OCI-M1 (cell line): ENCODE measurements at regions not wholly inside any gene's neighbourhood (a gene's known extent, or its start where the extent isn't known, plus 50 kb on each side); places are given as distances from the start of the nearest gene placed in this dataset.
"Not testable (repeated sequence)": the region's sequence is repeated elsewhere in the genome, so short reads cannot be mapped to it uniquely, and the experiment has no call there.

Source experiments
- DNase-seq: peaks from one replicate; lab custom pipeline; 2025; lab: John Stamatoyannopoulos, UW

DNA sequence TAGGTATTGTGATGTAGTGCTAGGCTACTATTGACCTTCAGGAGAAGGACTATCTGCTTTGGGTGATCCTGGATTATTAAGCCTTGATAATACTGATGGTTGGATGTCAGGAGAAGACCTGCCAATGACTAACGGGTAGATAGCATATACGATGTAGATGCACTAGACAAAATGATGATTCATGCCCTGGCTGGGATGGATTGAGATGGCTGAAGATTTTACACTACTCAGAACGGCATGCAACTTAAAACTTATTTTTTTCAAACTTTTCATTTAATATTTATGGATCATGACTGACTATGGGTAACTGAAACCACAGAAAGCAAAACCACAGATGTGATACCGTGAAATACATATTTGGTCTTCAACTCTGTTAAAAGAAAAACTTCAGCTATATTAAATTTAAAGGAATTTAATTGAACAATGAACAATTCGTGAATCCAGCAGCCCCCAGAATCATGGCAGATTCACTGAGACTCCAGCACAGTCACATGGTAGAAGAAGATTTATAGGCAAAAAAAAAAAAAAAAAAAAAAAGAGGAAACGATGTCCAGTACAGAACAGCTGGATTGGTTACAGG lies 124.6 kb upstream of the CDK13 start:
- peak; percentile 16 for DNase-seq

DNA sequence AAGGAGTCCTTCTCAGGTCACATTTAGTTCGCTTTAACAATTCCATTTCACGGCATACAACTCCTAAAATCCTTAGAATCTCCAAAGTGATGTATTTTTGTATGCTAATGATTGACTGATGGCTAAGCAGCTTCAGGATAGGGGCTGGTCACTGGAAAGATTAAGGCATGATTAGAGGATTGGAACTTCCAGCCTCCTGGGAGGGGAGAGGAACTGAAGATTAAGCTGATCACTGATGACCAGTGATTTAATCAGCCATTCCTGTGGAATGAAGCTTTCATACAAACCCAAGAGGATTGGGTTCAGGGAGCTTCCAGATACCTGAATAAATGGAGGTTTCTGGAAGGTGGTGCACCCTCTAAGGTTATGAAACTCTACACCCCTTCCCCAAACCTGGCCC lies 123.9 kb upstream of the CDK13 start:
- no peak for DNase-seq

DNA sequence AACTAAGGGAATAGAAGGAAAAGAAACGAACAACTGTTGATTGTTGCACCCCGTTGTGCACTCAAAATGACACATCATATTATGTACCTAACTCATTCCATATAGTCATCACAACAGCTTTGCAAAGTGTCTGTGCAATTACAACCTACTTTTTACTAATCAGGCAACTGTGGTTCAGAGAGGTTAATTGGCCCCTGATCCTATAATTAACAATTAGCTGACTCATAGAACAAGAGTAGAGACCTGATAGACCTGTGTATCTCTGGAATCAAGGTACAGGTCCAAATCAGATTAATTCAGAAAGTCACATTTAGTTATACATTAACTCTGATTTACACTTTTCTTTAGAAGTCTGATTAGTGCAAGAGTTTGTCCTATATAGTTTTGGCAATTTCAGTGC lies 122.5 kb upstream of the CDK13 start:
- no peak for DNase-seq

- no peak for DNase-seq
Observed at GRCh38 chr7:39829028-39829427, 121.0 kb upstream of the CDK13 start.

- DNase-seq = no peak
Observed at GRCh38 chr7:39832519-39833085, 117.5 kb upstream of the CDK13 start.

DNA sequence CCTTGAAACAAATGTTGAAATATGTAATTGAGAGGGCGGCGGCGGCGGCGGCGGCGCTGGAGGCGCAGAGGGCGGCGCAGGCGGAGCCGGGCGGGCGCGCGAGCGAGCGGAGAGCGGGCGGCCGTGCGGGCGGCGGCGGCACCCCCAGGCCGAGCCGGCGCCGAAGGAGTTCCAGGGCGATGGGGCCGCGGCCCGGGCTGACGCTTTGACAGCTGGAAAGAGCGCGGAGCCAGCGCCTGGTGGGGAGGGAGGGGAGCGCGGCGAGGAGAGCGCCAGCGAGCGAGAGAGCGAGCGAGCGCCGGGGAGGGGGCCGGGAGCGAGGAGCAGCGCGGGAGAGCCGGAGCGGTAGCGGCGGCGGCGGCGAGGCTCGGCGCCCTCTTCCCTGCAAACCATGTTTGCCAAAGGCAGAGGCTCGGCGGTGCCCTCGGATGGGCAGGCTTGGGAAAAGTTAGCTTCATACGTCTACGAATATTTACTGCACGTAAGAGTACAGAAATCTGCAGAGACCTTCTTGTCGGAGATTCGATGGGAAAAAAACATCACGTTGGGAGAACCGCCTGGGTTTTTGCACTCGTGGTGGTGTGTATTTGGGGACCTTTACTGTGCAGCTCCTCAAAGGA lies 116.8 kb upstream of the CDK13 start:
- DNase-seq = peak; percentile 5

- not testable (repeated sequence) for DNase-seq
Observed at GRCh38 chr7:39833865-39834634, 116.0 kb upstream of the CDK13 start.

DNA sequence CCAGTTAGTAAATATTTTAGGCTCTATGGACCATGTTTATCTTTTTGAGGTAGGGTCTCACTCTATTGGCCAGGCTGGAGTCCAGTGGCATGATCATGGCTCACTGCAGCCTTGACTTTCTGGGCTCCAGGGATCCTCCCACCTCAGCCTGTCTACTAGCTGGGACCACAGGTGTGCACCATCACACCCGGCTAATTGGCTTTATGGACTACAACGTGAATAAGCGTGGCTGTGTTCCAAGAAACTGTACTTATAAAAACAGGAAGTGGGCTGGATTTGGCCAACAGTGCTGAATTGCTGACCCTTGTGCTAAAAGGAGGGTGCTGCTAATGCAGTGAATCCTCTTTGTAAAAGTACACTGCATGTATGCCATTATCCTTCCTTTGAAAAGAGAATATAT lies 111.7 kb upstream of the CDK13 start:
- peak; percentile 67 for DNase-seq

DNA sequence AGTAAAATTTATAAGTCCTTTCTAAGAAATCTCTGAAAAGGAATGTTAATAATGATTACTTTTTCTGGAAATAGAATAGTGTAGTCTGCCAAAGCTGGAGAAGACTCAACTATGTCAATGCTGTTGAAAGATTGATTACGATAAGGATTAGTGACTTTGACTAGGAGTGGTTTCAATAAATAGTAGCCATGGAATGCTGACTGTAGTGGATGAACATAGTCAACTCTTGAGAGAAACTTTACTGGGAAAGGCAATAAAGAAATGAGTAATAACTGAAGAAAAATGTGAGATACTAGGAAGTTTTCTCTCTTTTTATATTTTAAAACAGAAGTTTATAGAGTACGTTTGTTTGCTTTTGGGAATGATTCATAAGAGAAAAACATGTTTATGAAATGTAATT lies 105.0 kb upstream of the CDK13 start:
- DNase-seq = no peak

DNA sequence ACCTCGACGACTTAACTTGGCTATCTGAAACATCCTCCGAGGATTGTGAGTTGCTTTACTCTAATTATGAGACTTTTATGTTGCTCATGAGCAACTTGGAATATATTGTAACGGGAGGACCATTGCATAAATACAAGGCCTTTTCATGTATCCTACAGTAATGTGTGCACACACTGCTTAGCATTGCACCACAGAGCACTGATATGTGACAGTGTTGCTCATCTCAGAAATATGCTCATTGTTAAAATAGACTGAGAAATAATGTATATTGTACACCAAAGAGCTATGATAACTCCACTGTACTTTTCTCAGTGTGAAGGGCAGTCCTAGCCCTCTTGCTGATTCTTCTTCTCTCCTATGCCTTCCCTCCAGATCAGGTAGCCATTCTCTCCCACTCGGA lies 102.8 kb upstream of the CDK13 start:
- DNase-seq = no peak

DNA sequence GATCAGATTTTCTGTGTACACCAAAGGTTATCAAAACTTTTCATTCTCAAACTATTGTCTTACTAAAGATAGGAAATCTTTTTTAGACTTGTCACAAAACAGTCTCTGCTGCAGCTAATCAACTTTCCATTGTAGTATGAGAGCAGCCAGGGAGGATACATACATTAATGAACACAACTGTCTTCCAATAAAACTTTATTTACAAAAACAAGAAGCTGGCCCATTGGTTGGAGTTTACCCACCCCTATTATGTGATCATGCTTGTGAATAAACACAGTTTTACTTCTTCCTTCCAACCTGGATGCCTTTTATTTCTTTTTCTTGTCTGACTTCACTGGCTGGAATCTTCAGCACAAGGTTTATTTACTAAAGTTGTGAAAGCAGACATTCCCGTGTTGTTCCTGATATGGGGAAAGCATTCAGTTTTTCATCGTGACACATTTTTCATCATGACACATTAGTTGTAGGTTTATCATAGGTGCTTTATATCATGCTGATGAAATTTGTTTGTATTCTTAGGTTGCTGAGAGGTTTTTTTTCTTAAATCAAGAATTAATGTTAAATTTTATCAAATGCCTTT lies 98.5 kb upstream of the CDK13 start:
- DNase-seq = no peak

DNA sequence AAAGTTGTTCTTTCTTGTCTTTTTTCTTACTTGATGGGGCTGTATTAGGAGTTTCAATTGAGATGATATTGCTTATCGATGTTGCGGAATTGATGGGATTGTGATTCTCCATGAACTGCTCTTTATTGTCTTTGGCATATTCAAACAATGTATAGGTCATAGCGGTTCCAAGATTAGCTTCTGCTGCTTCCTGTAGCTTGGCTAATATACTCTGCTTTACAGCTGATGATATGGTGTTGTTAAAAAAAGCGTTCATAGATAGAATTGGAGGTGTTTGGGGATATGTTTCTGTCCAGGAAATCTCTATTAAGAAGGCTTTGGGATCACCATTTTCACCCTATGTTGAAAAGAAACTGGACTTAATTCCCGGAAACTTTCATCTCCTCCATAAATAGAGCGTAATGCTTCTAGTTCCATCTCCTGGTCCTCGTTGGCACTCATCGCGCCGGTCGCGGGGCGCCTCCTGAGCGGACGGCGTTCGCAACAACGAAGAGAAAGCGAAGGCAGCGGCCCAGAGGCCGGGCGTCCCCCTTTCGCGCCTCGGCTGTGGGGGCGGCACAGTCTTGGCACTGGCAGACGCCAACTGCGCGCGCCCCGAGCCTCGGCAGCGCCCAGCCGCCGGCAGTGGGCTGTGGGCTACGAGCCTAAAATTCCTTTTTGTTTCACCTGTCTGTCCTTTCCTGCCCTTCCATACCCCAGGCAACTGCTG lies 95.3 kb upstream of the CDK13 start:
- not testable (repeated sequence) for DNase-seq

GRCh38 chr7:39855325-39855674 lies 94.8 kb upstream of the CDK13 start:
- DNase-seq = no peak

- DNase-seq = peak; percentile 2
Observed at GRCh38 chr7:39863675-39864322, 86.3 kb upstream of the CDK13 start.

- not testable (repeated sequence) for DNase-seq
Observed at GRCh38 chr7:39869888-39870522, 80.1 kb upstream of the CDK13 start.

DNA sequence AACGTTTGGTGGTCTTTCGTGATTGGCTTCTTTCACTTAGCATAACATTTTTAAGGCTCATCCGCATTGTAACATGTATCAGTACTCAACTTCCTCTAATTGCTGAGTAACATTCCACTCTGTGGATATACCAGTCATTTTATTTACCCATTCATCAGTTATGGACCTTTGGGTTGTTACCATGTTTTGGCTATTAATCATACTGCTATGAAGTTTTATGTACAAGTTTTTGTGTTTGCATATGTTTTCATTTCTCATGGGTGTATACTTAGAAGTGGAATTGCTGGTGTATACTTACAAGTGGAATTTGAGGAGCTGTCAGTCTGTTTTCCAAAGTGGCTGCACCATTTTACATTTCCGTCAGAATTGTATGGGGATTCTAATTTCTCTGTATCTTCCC lies 78.4 kb upstream of the CDK13 start:
- DNase-seq = not testable (repeated sequence)

DNA sequence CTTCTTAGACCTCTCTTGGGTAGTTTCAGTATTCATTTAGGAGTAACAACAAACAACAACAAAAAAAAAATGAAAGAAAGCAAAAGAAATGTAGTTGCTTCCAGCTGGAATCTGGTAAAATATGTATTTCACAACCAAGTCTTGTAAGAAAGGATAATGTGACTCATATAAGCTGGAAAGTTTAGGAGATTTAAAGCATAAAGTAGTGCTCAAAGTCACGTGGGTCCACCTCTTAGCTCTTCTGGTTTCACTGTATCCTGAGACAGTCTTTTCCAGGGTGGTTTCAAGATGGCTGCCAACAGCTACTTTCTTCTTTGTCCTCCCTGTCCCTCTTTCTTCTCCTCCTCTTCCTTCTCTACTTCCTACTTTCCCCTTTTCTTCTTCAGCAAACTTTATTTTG lies 69.5 kb upstream of the CDK13 start:
- no peak for DNase-seq

DNA sequence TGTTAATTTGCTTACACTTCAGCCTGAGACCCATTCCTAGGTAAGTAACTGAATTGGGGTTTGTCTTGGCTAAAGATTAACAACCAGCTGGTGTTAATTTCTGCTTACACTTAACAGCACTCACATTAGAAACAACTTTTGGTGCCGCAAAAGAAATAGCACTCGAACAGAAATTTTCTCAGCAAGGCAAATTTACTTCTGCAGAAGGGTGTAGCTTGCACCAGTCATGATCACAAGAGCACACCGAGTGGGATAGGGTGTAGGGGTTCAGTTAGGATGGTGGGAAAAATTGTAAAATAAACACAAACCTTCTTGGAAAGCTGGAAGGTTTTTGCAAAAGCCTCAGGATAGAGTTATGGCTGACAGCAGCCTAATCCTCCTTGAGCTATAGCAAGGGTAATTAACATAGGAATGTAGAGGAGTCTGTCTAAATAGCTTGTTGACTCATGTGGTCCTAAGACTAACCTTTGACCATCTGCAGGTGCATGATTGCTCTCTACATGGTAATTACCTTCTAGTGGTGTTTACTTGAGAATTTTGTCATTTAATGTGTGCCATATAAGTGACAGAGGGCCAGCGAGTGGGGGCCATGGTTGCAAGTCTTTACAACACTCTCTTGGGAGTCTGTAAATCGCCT lies 67.8 kb upstream of the CDK13 start:
- no peak for DNase-seq

DNA sequence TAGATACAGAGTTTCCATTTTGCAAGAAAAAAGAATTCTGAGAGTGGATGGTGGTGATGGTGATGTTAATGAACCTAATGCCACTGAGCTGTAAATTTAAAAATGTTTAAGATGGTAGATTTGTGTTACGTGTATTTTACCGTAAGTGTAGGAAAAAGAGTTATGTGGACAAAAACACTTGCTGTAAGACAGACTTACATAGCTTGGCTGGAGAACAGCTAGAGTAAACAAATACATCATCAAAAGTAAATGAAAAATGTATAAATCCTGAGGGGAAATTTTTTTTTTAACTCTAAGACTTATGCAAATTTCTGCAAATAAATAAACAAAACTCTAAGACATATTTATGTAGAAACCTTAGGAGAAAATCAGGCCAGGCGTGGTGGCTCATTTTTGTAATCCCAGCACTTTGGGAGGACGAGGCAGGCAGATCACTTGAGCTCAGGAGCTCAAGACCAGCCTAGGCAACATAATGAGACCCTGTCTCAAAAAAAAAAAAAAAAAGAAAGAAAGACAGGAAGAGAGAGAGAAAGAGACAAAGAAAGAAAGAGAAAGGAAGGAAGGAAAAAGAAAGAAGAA lies 66.2 kb upstream of the CDK13 start:
- DNase-seq = no peak

- DNase-seq = no peak
Observed at GRCh38 chr7:39888171-39888853, 61.7 kb upstream of the CDK13 start.
